ENCODE measurements at regions not wholly inside any gene's neighbourhood (a gene's known extent, or its start where the extent isn't known, plus 50 kb on each side); places are given as distances from the start of the nearest gene placed in this dataset.

DNA sequence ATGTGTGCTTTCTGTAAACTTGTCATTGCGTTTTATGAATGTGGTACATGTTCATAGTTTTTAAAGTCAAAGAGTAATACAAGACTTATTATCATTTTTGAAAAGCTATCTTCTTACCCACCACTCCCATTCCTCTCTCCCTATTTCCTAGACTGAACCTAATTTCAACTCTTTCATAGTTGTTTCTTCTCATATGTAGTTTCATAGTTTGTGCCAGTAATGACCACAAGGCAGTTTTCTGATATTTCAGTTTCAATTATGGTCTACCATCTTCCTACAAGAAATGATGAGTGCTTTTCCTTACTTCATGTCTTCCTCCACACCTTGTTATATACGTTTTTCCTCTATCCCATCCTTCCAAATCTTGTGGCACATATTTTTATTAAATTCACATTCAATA is 445.0 kb upstream of the GOLIM4 start:
- Histone ChIP-seq H3K4me1 (no peaks in the 10 kb centered on the region), H3K9me3 (no peaks in the 10 kb centered on the region), H3K27ac (no peak overlapping the region), H3K4me3 (no peak overlapping the region), H3K27me3 (no peaks in the 10 kb centered on the region), H3K36me3 (no peaks in the 10 kb centered on the region)
- no peak for DNase-seq (ENCODE audit: low spot score in 2 of 2)
- no peak for TF ChIP-seq CTCF (IDR thresholded peaks at IDR 0.05)
- intact Hi-C loops (cut with DNase I) = no loop called here

DNA sequence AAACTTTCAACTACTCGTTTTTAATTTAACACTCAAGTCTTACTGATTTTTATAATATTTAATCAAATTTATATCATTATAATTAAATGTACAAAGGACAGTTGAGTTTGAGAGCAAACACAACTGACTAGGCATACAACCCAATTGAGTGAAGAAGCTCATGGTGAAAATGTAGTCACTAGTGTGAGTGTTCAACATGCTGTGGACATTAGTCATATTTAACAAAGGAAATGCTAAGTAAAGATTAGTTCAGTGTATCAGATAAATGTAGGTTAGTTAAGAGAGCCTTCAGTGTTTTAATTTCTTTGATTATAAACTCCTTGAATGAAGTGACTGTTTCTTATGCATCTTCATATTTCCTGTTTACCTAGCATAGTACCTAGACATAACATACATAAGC is 444.2 kb upstream of the GOLIM4 start:
- no peaks in the 10 kb centered on the region for H3K4me1 ChIP-seq
- no peaks in the 10 kb centered on the region for H3K9me3 ChIP-seq
- TF ChIP-seq CTCF (IDR thresholded peaks at IDR 0.05) = no peak
- intact Hi-C loops (cut with DNase I) = no loop called here
- H3K27me3 ChIP-seq = no peaks in the 10 kb centered on the region
- no peak overlapping the region for H3K4me3 ChIP-seq
- no peak for DNase-seq (ENCODE audit: low spot score in 2 of 2)
- H3K27ac ChIP-seq = no peak overlapping the region
- H3K36me3 ChIP-seq = no peaks in the 10 kb centered on the region

- TF ChIP-seq CTCF (IDR thresholded peaks at IDR 0.05) = no peak
- Histone ChIP-seq H3K4me1 (no peaks in the 10 kb centered on the region), H3K36me3 (no peaks in the 10 kb centered on the region), H3K27ac (no peak overlapping the region), H3K4me3 (no peak overlapping the region), H3K27me3 (no peaks in the 10 kb centered on the region), H3K9me3 (no peaks in the 10 kb centered on the region)
- intact Hi-C loops (cut with DNase I) = no loop called here
- DNase-seq (ENCODE audit: low spot score in 2 of 2) = no peak
Measured at GRCh38 chr3:168534761-168535160, 439.0 kb upstream of the GOLIM4 start.

DNA sequence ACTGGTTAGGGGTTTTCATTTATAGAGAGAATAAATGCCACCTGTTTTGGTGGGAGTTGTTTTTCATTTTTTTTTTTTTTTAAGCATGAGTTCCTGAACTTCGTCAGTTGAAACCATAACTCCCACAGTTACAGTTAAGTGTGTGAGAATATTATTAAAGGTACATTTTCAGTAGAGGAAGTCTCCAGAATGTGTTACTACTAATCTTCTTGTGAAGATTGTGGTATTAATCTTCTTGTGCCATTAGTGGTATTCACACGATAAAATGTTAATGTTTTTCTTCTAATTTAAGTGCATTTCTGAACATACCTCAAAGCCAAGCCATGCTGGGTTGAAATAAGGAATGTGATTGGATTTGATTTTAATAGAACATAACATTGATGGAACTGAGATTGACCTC is 437.9 kb upstream of the GOLIM4 start:
- Histone ChIP-seq H3K27ac (no peak overlapping the region), H3K27me3 (no peaks in the 10 kb centered on the region), H3K36me3 (no peaks in the 10 kb centered on the region), H3K4me1 (no peaks in the 10 kb centered on the region), H3K9me3 (no peaks in the 10 kb centered on the region), H3K4me3 (no peak overlapping the region)
- intact Hi-C loops (cut with DNase I) = no loop called here
- no peak for DNase-seq (ENCODE audit: low spot score in 2 of 2)
- no peak for TF ChIP-seq CTCF (IDR thresholded peaks at IDR 0.05)

DNA sequence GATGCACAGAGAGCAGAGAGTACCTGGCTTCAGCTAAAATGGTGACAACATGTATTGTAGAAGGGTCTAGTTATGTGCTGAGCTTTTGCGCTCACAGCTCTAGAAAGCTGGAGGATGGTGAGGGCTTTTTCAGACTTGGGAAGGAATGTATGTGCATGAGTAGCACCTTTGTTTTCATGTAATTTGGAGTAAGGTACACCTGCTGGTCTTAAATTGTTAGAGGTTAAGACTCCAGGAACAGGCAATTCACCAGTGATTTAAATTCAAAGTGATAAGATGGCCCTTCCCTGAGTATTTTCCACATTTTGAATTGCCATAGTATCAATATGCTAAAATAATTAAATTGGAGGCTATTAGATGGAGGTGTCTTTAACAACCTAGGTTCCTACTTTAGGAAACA is 436.4 kb upstream of the GOLIM4 start:
- H3K27me3 ChIP-seq = no peaks in the 10 kb centered on the region
- intact Hi-C loops (cut with DNase I) = no loop called here
- H3K4me1 ChIP-seq = no peaks in the 10 kb centered on the region
- no peaks in the 10 kb centered on the region for H3K36me3 ChIP-seq
- no peaks in the 10 kb centered on the region for H3K9me3 ChIP-seq
- no peak for TF ChIP-seq CTCF (IDR thresholded peaks at IDR 0.05)
- no peak overlapping the region for H3K4me3 ChIP-seq
- no peak overlapping the region for H3K27ac ChIP-seq
- no peak for DNase-seq (ENCODE audit: low spot score in 2 of 2)

- H3K36me3 ChIP-seq = no peaks in the 10 kb centered on the region
- intact Hi-C loops (cut with DNase I) = no loop called here
- no peak for TF ChIP-seq CTCF (IDR thresholded peaks at IDR 0.05)
- H3K27me3 ChIP-seq = no peaks in the 10 kb centered on the region
- H3K4me3 ChIP-seq = no peak overlapping the region
- H3K9me3 ChIP-seq = no peaks in the 10 kb centered on the region
- H3K27ac ChIP-seq = no peak overlapping the region
- no peaks in the 10 kb centered on the region for H3K4me1 ChIP-seq
- DNase-seq (ENCODE audit: low spot score in 2 of 2) = no peak
Measured at GRCh38 chr3:168531116-168531515, 435.4 kb upstream of the GOLIM4 start.
